Stimulated activated CD8-positive, alpha-beta memory T cell treated with anti-CD3 and anti-CD28 coated beads, Interleukin-4, amount 100 ng/mL, for 24 hours (primary cell): ENCODE measurements at regions not wholly inside any gene's neighbourhood (a gene's known extent, or its start where the extent isn't known, plus 50 kb on each side); places are given as distances from the start of the nearest gene placed in this dataset.

ENCODE experiments used
- DNase-seq: peaks from one replicate; pipeline ENCODE4 v3.0.0-alpha.2; 2020; ENCODE audit warnings: low read depth

DNA sequence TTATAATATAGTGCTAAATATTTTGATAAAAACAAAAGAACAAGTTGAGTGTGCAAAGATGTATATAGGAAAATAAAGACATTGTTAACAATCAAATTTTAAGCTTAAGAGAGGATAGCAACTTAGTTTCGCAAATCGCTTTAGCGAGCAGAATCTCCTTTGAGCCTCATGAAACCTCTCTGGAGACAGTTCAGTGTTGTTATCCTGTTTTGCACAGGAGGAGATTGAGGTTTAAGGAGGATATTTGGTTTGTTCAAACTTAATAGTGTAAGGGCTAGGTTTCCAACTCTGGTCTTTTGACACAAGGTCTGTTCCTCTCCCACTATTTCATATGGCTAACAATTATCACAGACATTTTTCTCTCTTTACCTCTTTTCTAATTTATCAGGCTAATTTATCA lies 1848.5 kb upstream of the TENM3 start:
- DNase-seq, result no peak

DNA sequence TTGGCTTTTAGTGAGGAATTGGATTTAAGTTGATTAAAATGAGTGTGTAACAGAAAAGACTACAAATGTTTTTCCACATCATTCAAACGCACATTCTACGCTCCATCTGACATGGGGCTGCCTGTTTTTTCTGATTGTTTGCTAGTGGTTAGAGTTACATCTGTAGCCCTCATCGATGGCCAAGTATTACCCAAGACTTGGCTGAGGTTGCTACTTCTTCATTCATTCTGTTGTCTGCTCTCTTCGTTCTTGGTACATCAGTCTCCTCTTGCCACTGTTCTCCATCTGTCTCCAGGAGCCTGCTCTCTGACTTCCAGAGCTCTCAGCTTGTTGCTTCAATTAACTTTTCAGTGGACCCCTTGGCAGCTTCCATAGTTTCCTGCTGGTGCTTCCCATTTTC lies 1844.6 kb upstream of the TENM3 start:
- DNase-seq, result no peak

DNA sequence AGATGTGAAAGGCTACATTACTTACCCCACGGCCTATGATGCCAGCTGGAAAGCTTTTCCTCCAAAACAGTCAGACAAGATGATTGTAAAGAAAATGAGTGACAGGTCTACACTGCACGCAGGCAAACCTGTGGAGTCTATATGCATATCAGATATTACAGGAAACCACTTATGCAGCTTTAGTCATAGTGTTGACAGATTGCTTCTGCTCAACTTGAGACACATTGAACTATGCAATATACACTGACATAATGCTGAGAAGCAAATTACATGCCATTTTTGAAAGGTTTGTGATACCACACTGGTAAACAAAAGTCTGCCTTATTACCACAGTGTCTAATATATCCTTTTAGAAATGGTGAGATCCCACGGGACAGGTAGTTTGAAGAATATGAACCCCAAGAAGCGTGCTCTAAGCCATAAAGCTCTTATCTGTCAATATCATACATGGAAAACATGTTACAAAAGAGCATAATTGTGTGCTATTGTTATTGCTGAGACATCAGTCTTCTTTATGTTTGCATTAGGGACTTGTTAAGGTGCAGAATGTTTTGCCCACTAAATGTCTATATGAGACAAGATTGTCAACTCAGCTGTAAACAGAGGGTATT lies 1835.8 kb upstream of the TENM3 start:
- DNase-seq, result no peak

DNA sequence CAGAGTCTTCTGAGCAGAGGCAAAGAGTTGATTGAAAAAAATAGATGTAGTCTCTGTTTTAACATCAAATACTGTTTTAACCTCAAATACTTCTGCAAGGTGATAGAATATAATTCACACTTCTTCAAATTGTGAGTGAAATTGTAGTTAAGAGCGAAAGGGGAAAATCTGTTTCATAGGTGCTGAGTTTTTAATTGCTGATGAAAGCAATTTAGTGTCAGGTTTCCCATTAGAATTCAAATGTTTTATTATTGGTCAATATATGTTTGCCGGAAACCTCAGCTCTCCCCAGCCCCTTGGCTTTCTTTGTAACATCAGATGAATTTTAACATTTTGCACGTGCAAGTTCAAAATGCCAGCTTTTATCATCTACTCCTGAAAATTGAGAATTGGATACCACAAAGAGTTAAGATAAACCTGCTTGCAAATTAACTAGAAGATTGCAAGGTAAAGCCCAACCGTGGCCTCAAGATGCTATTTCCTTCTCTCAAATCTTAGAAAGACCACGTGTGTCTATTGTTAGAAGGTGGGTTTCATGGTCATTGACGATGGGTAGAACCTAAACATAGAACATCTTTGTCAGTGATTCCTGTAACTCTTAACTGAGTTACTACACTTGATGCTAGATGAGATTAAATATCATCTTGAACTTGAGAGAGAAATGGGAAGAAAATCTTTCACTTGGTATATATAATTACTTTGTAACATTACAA lies 1824.2 kb upstream of the TENM3 start:
- DNase-seq, result no peak

DNA sequence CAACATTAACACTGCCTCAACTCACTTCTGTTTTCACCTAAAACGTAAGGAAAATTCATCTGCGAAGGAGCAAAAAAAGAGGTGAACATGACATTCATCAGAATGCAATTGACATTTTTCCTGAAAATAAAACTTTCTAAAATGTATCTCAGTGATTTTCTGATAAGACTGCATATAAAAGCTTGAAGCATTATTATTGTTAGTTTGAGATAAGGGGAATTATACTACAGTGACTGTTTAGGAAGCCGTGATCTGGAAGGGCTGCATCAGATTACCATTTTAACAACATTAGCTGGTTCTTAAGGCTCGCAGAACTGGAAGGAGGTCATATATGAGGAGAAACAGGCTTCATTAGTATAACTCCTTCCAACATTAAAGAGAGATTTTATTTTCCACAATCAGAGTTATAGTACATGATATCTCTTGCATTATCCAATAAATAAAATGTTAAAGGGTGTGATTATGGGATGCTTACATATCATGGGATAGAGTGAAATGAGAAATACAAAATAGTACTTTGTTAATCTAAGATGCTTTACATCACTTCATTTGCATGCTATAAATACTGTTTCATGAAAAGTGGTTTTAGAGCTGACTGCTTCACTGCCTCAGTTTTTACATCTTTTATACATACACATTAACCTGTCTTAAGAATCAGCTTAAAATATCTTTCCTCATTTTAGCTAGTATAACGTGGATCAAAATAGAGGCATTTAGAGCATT lies 1820.1 kb upstream of the TENM3 start:
- DNase-seq, result no peak

DNA sequence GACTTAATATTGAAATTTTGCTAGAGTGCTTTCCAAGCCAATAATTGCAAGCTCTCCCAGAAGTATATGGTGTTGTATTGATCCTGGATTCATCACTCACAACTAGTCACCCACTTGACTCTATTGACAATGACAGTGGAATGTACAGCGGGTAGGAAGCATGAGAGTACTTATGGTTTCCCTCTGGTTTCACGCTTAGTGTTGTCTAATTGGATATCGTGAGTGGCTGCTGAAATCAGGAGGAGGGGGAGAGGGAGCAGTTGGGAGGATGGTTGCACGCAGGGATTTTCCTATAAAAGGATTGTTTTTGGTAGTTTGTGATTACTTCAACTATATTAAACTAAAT lies 1819.5 kb upstream of the TENM3 start:
- no peak for DNase-seq

DNA sequence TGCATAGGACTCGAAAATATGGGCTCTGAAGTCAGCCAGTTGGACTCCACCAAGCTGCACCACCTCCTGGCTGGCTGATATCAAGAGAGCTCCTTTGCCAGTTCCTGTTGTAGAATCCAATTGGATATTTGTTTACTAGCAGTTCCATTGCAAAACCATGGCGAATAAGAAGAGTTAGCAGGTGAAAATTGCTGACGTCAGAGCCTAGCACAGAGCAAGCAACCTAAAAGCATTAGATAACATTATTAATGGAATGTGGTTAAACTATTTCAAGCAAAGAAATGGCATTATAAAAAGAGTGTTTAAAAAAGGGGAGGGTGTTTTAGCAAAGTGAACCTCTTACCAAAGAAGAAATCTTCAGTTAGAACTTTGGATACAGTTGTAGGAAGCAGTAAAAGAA lies 1816.3 kb upstream of the TENM3 start:
- DNase-seq, result no peak

DNA sequence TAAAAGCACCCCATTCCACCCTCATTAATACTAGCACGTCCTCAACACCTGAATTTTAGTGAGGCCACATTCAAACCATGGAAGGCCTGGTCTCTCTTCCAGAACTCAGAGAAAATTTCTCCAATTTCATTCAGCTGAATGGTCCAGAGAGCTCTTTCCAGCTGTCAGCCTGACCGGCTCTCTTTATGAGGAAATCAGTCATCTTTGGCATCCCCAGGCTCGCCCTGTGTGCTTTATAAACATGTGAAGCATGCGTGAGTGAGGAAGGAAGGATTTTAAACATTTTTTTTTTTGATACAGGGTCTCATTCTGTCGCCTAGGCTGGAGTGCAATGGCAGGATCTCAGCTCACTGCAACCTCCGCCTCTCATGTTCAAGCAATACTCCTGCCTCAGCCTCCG lies 1812.9 kb upstream of the TENM3 start:
- no peak for DNase-seq

DNA sequence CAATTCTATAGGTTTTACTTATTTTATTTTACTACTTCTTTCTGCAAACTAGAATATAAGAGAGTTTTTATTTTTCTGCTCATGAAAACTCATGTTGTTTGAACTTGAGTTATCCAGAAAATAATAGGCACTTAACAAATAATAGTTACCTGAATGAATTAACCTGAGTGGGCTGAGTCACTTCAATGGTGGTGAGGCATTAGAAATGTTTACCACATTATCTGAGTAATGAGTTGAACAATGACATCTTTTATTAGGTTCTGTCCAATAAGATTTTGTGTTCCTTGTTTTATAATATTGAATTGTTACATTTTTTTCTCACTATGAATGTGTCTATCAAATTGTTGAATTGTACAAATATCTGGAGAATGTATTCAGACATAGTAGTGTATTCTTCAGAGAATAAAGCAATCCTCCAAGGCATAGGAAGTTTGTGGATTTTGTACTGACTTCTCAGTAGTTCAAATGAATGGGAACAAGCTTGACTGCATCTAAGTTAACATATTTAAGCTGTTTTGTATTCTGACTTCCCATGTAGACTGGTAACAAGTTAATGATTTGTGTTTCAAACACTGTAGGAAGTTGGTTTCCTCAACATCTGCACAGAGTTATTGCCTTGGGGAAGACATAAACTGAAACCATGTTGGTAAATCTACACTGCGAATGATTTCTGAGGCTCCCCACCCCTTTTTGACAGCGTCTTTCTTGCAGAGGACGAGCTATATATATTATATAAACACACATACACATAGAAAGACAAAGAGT lies 1808.9 kb upstream of the TENM3 start:
- no peak for DNase-seq

DNA sequence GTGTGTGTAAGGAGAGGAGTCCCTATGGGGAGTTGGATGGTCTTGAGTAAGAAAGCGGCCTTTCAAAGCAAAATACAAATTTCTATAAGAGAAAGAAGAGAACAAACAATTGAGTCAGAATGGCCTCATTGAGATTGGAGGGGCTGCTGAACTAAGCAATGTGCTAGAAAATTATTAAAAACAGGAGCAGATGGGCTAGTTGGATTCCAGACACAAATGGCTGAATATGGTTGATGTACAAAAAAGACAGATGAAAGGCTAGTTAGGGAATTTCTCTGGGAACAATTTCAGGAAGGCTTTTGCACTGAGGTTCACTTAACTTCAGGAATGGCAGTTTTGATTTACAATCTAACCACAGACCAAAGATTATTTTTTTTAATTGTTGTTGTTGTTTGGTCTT lies 1806.8 kb upstream of the TENM3 start:
- no peak for DNase-seq

DNA sequence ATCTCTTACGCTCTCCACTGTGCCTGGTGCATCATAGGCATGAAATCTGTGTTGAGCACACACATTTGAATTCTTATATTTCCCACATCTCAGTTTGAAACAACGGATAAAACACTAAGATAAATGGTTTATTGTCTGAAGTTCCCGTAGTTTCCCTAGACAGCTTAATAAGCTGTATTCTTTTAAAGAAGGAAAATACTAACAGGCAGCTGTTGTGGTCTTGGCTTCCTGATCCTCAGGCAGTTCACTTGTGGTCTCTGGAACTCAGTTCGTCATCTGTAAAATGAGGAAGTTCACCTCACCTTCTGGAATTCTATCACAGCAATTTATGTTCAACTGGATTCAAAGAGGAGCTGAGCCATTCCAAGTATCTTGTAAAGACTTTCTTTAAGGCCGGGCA lies 1805.6 kb upstream of the TENM3 start:
- DNase-seq, result no peak

DNA sequence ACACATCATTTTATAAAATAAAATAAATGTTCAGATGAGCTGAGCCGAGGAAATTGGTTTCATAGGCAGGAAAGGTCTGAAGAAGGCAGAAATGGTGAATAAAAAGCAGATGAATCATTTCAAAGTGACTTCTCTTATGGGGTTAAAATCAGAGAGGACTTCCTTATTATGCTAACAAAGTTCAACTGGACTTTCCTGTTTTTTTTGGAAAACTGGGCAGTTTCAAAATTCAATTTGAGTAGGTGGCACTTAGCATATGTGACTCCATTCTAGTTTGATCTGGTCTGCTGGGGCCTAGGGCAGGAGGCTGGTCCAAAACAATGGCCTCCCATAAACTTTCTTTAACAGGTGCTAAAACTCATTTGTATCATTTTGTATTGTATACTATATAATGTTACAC lies 1794.9 kb upstream of the TENM3 start:
- no peak for DNase-seq

DNA sequence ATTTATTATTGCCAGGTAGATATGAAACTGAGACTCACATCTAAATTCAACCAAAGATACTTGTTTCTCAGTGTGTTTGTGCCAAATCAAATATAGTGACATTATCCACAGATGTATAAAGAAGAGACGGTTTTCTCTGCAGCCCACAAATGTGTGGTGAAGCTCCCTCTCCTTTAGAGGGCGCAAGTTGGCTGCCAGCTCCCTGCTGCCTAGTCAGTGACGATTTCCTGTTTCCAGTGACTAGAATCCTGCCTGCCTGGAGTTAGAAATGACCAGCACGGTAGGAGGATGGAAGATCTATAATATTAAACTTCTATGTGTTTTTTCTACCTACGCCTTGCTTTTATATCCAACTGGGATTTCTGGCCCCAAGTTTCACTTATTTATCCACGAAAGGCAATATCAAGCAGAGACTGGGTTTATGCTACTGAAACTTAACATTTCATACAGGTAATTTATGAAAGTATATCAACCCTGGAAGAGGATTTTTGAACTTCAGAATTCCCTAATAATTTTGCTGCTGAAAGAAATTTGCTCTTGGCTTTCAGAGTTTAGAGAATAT lies 1793.7 kb upstream of the TENM3 start:
- DNase-seq, result no peak

DNA sequence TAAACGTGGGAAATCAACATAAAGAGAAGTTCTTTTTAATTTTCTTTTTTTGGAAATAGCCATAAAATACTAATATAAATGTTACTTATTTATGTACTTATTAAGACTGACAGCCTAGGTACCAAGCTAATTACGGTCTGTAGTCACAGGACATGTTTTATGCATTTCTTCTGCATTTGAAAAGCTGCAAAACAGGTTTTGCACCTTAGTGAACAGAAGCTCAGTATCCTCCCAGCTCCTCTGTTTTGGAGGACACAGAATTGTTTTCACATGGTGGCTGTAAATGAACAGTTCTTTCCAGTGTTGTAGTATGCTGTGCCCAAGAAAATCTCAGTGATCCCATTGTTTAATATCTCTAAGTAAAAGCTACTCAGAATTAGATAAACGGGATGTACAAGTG lies 1788.0 kb upstream of the TENM3 start:
- DNase-seq, result no peak

DNA sequence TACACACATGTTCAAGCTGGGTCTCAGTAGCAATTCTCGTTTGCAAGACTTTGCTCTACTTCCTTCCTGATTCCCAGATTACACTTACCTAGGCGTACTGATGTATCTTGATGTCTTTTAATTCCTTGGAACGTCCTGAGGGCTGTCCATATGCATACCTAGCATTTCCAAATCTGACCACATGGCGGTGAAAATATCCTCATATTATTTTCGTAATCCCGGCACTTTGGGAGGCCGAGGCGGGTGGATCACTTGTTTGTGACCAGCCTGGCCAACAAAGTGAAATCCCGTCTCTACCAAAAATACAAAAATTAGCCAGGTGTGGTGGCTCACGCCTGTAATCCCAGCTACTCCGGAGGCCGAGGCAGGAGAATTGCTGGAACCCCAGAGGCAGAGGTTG lies 1786.3 kb upstream of the TENM3 start:
- DNase-seq, result no peak

DNA sequence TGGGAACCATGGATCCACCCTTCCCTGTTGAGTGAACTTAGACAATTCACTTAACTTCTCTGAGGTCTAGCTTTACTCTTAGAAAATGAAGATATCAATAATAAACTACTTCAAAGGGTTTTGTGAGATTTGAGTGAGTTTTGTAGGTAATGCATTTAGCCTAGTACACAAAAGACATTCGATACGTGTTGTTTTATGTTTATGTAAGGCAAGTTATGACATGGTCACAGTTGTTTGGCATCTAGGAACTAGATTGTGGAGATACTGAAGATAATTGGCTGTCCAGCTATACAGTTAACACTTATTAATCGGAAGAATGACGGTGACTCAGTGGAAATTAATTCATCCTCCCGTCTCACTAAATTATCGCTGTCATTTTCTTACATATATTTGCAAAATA lies 1781.1 kb upstream of the TENM3 start:
- no peak for DNase-seq

DNA sequence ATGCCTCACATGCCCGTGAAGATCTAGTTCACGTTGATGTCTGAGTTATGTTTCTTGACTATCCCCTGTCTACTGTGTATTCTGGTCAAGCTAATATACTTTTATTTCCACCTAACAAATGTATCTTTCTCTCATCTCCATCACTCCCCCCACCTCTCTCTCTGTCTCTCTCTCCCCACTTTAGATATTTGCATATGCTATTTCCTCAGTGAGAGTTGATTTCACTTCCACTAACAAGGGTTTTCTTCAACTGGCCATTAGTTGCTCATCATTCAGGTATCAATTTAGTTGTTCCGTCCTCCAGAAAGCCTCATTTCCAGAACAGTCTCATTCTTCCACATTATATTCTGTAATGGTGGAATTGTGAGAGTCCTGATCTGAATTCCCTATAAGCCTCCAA lies 1777.8 kb upstream of the TENM3 start:
- DNase-seq, result no peak

DNA sequence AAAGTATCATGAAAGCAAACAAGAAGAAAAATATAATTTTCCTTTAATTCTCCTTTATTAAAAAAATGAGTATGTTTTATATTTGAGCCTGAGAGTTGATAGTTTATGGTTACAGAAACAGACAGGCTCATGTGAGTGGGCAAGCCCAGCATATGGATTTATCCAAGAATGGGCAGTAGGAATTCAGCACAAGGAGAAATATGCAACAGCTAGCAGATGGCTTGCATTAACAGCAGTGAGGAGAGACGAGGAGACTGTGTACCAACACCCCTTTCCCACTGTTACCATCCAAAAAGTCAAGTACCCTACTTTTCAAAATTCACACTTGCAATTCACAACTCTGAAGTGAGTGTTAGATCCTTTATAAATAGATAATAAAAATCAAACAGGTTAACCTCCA lies 1760.2 kb upstream of the TENM3 start:
- DNase-seq, result no peak

DNA sequence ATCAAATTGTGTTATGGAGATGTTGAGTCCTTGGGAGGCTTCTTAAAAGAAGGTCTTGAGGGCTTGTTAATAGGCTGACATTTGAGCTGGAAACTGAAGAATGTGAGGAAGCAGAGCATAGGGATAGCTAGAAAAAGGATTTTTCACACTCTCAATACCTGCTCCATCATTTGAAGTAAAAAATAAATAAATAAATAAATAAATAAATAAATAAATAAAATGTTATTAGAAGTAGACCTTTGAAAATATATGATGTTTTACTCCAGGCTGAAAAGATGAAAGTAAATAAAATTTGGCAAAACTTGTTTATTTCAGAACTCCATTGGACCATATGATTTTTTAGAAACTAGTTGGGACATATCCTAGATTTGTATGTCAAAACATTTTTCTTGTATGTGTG lies 1757.8 kb upstream of the TENM3 start:
- DNase-seq, result no peak

DNA sequence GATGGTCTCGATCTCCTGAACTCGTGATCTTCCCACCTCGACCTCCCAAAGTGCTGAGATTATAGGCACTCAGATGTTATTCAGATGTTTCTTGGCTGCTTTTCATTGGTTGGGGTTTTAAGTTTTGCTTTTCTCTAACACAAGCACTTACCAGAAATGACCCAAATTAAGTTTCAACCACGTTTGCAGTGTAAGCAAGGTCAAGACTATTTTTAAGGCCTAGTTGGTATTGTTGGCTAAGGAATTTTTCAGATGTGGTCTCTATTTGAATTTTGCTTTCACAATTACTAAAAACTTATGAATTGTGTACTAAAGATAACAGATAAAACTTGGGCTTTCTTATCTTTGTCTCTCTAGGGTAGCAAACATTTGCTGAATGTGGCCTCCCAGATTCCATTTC lies 1756.9 kb upstream of the TENM3 start:
- no peak for DNase-seq

DNA sequence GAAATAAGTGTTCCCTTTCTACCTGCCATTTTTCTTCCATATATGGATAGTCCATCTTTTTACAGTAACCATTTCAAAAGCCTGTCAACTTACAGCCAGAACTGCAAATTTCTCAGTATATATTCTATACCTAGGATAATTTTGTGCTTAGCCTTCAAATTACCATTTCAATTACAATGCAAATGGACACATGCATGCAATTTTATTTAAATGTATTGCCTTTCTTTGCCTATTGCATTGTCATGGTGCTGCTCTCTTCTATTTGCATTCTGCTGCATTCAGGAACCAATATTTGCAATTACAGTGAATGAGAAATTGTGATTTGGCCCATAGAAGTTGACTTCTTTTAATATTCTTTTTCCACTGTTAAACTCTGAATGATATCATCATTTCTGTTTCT lies 1753.4 kb upstream of the TENM3 start:
- DNase-seq, result no peak

DNA sequence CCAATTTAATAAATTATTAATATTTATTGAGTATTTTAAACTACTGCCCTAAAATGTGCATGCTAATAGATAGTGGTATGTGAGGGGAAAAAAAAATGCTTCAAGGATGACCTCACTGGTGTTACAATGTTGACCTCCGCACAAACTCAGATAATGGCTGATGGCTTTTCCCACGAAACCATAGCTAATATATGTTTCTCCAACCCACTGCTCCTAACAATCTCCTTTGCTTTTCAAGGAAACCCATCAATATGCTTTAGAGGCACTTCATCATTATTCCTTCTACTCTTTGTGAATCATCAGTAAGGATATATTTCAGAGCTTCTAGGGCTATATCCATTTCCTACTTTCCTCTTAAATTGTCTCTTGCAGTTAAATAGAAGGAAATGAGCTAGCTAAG lies 1752.0 kb upstream of the TENM3 start:
- no peak for DNase-seq

DNA sequence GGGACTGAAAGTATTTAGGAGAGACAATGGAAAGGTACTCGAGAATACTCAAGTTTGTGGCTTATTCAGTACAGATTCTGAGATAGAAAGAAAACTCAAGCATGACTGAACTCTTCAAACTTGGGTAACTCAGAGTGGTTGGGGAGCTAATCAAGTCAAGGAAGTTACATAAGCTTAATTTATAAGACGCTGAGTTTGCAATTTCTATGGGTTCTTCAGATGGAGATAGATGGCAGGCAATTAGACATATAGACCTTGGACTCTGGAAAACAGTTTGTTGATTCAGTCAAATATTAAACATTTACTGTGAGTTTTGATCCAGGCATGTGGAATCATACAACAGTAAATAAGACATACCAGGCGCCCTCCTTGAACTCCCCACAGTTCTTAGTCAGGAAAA lies 1749.9 kb upstream of the TENM3 start:
- no peak for DNase-seq
